B cell (primary cell): ENCODE measurements at regions not wholly inside any gene's neighbourhood (a gene's known extent, or its start where the extent isn't known, plus 50 kb on each side); places are given as distances from the start of the nearest gene placed in this dataset.

Experiments used
- ATAC-seq: fragments of 200-7000 bp; cut with Tn5 transposase; one replicate; pipeline ENCODE4 v1.10.0; 2021; ENCODE audit warnings: low read depth, mild to moderate bottlenecking, moderate number of reproducible peaks, moderate library complexity
- CTCF ChIA-PET: fragments of 350-600 bp; sonication (Branson Sonifier 250); formaldehyde crosslinking; loops from one replicate; lab custom pipeline; 2021; ENCODE audit warnings: antibody characterized with exemption, inconsistent platforms; lab: Charles Lee
- POLR2A ChIA-PET: fragments of 350-600 bp; sonication (Branson Sonifier 250); formaldehyde crosslinking; loops from one replicate; lab custom pipeline; 2021; ENCODE audit warnings: antibody characterized with exemption; lab: Charles Lee
- DNase-seq: peaks from one replicate; pipeline ENCODE4 v3.0.0; 2013
- H2AFZ ChIP-seq: 2 replicates; pipeline ENCODE4 v1.6.1; 2012; ENCODE audit warnings: mild to moderate bottlenecking, low read depth, low read length; ENCODE audit not compliant: insufficient read depth, poor library complexity, severe bottlenecking
- H3K27ac ChIP-seq, 2 donors: 1 replicate in 1 of 2; 2 replicates in 1 of 2; pipeline ENCODE4 v1.5.1; 2012 to 2013; ENCODE audit warnings: low read length in 2 of 2, mild to moderate bottlenecking in 2 of 2, moderate library complexity in 1 of 2
- H3K27me3 ChIP-seq, 4 experiments: fragments of 200-600 bp in 1 of 4; sonication (generic) in 1 of 4; replicated peaks in 1 of 4; 1 replicate in 2 of 4; 2 replicates in 2 of 4; pipeline versions ENCODE4 v1.6.1 to v1.7.0; 2013 to 2016; ENCODE audit warnings: low read length in 3 of 4, mild to moderate bottlenecking in 2 of 4, mixed read lengths in 1 of 4, moderate library complexity in 1 of 4; ENCODE audit not compliant: insufficient read depth in 4 of 4, control insufficient read depth in 3 of 4; ENCODE audit errors: control extremely low read depth in 1 of 4
- H3K36me3 ChIP-seq, 2 experiments: replicated peaks in 1 of 2; 1 replicate in 1 of 2; 2 replicates in 1 of 2; pipeline versions ENCODE4 v1.6.1 to v1.7.1; 2013; ENCODE audit warnings: low read length in 1 of 2; ENCODE audit not compliant: insufficient read depth in 2 of 2, control insufficient read depth in 1 of 2; ENCODE audit errors: control extremely low read depth in 1 of 2, extremely low read depth in 1 of 2
- H3K4me1 ChIP-seq, 2 donors: fragments of 200-600 bp in 1 of 2; sonication (generic) in 1 of 2; 1 replicate in 1 of 2; 2 replicates in 1 of 2; pipeline versions ENCODE4 v1.5.1 to v1.6.1; 2013 to 2017; ENCODE audit warnings: low read length in 2 of 2; ENCODE audit not compliant: control insufficient read depth in 2 of 2, insufficient read depth in 2 of 2
- H3K4me2 ChIP-seq: replicated peaks from 2 replicates; pipeline ENCODE3; 2012; ENCODE audit warnings: mild to moderate bottlenecking, low read depth, low read length; ENCODE audit not compliant: poor library complexity, severe bottlenecking
- H3K4me3 ChIP-seq, 5 experiments: fragments of 200-600 bp in 1 of 5; sonication (generic) in 1 of 5; 1 replicate in 3 of 5; 2 replicates in 2 of 5; pipeline versions ENCODE4 v1.5.1 to v1.7.0; 2011 to 2016; ENCODE audit warnings: low read length in 4 of 5, mild to moderate bottlenecking in 4 of 5, low read depth in 2 of 5, control low read depth in 1 of 5, moderate library complexity in 1 of 5; ENCODE audit not compliant: insufficient read depth in 1 of 5; ENCODE audit errors: control extremely low read depth in 1 of 5, extremely low read depth in 1 of 5
- H3K79me2 ChIP-seq: fragments of 200-600 bp; sonication (generic); one replicate; pipeline ENCODE4 v1.6.0; 2016; ENCODE audit warnings: low read length; ENCODE audit not compliant: control insufficient read depth, insufficient read depth
- H3K9ac ChIP-seq: fragments of 200-600 bp; sonication (generic); 2 replicates; pipeline ENCODE4 v1.6.1; 2017; ENCODE audit warnings: mild to moderate bottlenecking, low read length, moderate library complexity
- H3K9me3 ChIP-seq, 3 donors: one replicate each; pipeline versions ENCODE4 v1.6.1 to v1.7.1; 2013; ENCODE audit warnings: low read length in 2 of 3; ENCODE audit not compliant: control insufficient read depth in 2 of 3, insufficient read depth in 1 of 3; ENCODE audit errors: control extremely low read depth in 1 of 3
- H4K20me1 ChIP-seq: 2 replicates; pipeline ENCODE4 v1.6.0; 2012; ENCODE audit warnings: mild to moderate bottlenecking, low read length; ENCODE audit not compliant: insufficient read depth, control insufficient read depth, poor library complexity, severe bottlenecking
- H3K27ac Mint-ChIP-seq: one replicate; pipeline ENCODE4 v1.8.0; 2021; ENCODE audit warnings: mixed read lengths
- H3K27me3 Mint-ChIP-seq: one replicate; pipeline ENCODE4 v1.8.0; 2021; ENCODE audit warnings: mixed read lengths
- H3K4me1 Mint-ChIP-seq: one replicate; pipeline ENCODE4 v1.8.0; 2021; ENCODE audit warnings: mixed read lengths
- H3K4me3 Mint-ChIP-seq: one replicate; pipeline ENCODE4 v1.8.0; 2021; ENCODE audit warnings: mixed read lengths
- H3K9me3 Mint-ChIP-seq: one replicate; pipeline ENCODE4 v1.8.0; 2022; ENCODE audit warnings: mixed read lengths; ENCODE audit not compliant: insufficient read depth
- EZH2 ChIP-seq: IDR thresholded peaks from 2 replicates; pipeline ENCODE4 v1.6.1; 2012; ENCODE audit warnings: borderline replicate concordance, low read depth, mild to moderate bottlenecking, moderate library complexity, low read length; ENCODE audit not compliant: insufficient read depth, poor library complexity, severe bottlenecking
- WGBS: methylation state at CpG from one replicate; pipeline ENCODE4 v1.1.5; 2013; ENCODE audit warnings: missing lambda C conversion rate; ENCODE audit not compliant: insufficient coverage; 5-methylcytosine and 5-hydroxymethylcytosine counted together
- intact Hi-C: fragments of 100-400 bp; cut with micrococcal nuclease; formaldehyde crosslinking; loops from one replicate; pipeline ENCODE4 v1.10.0; 2022
- TF ChIP-seq, protein P1 (sequence below): fragments of 200-600 bp; IDR thresholded peaks from one replicate; pipeline ENCODE4 v1.8.0; 2022; ENCODE audit warnings: antibody characterized with exemption, mild to moderate bottlenecking

DNA sequence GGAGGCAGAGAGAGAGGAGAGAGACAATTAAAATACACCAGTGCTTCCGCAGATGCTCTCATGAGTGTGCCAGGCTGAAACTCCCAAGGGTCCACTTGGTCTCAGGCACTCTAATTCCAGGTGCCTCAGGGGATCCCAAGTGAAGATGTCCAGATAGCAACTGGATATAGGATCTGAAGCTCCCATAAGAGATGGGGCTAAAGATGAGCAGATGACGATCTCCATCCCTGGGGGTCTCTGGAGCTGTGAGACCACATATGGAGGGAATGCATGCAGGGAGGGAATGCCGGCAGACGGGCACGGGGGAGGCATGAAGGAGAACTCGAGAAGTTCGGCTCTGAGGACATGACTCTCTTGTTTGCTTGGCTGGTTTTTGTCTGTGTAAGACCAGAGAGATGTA, 223.7 kb upstream of the RAB6C start:
- Histone ChIP-seq H3K27me3 (no peaks in the 10 kb centered on the region), H3K9ac (no peak overlapping the region), H4K20me1 (no peaks in the 10 kb centered on the region), H3K9me3 (peaks cover 0 to 8% (median 0%) of the 10 kb centered on the region in 3 donors), H3K4me1 (no peaks in the 10 kb centered on the region), H3K4me2 (no peak overlapping the region), H3K79me2 (no peaks in the 10 kb centered on the region), H3K4me3 (no peak overlapping the region), H3K27ac (no peak overlapping the region), H2AFZ (no peak overlapping the region), H3K36me3 (no peaks in the 10 kb centered on the region)
- no peak overlapping the region for H3K27ac Mint-ChIP-seq
- no peaks in the 10 kb centered on the region for H3K9me3 Mint-ChIP-seq
- intact Hi-C loops = no loop called here
- no peaks in the 10 kb centered on the region for H3K27me3 Mint-ChIP-seq
- TF ChIP-seq, protein P1, sequence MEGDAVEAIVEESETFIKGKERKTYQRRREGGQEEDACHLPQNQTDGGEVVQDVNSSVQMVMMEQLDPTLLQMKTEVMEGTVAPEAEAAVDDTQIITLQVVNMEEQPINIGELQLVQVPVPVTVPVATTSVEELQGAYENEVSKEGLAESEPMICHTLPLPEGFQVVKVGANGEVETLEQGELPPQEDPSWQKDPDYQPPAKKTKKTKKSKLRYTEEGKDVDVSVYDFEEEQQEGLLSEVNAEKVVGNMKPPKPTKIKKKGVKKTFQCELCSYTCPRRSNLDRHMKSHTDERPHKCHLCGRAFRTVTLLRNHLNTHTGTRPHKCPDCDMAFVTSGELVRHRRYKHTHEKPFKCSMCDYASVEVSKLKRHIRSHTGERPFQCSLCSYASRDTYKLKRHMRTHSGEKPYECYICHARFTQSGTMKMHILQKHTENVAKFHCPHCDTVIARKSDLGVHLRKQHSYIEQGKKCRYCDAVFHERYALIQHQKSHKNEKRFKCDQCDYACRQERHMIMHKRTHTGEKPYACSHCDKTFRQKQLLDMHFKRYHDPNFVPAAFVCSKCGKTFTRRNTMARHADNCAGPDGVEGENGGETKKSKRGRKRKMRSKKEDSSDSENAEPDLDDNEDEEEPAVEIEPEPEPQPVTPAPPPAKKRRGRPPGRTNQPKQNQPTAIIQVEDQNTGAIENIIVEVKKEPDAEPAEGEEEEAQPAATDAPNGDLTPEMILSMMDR = no peak
- TF ChIP-seq EZH2 = no peak
- DNase-seq = no peak
- H3K4me3 Mint-ChIP-seq = no peak overlapping the region
- no peaks in the 10 kb centered on the region for H3K4me1 Mint-ChIP-seq
- ChIA-PET POLR2A (no interaction called here), CTCF (no interaction called here)
- ATAC-seq = no peak
- 96% methylated on average over 7 of the region's 7 CpGs for WGBS

GRCh38 chr2:129756276-129756675, 223.2 kb upstream of the RAB6C start:
- no peak overlapping the region for H2AFZ ChIP-seq
- no peaks in the 10 kb centered on the region for H3K36me3 ChIP-seq
- intact Hi-C loops = no loop called here
- H3K4me3 Mint-ChIP-seq = no peak overlapping the region
- TF ChIP-seq EZH2 = no peak
- TF ChIP-seq, protein P1 = no peak
- DNase-seq = no peak
- no peaks in the 10 kb centered on the region for H3K9me3 Mint-ChIP-seq
- no peak overlapping the region for H3K27ac Mint-ChIP-seq
- H3K9me3 ChIP-seq = peaks cover 0 to 8% (median 0%) of the 10 kb centered on the region in 3 donors
- H4K20me1 ChIP-seq = no peaks in the 10 kb centered on the region
- POLR2A ChIA-PET = no interaction called here
- no peaks in the 10 kb centered on the region for H3K79me2 ChIP-seq
- H3K27ac ChIP-seq = no peak overlapping the region
- H3K27me3 ChIP-seq = no peaks in the 10 kb centered on the region
- H3K9ac ChIP-seq = no peak overlapping the region
- no peaks in the 10 kb centered on the region for H3K4me1 ChIP-seq
- no peak overlapping the region for H3K4me2 ChIP-seq
- H3K27me3 Mint-ChIP-seq = no peaks in the 10 kb centered on the region
- 92% methylated on average over 6 of the region's 7 CpGs for WGBS
- CTCF ChIA-PET = no interaction called here
- H3K4me3 ChIP-seq = no peak overlapping the region
- ATAC-seq = no peak
- no peaks in the 10 kb centered on the region for H3K4me1 Mint-ChIP-seq
